Neuron (in vitro differentiated cells): ENCODE measurements at regions not wholly inside any gene's neighbourhood (a gene's known extent, or its start where the extent isn't known, plus 50 kb on each side); places are given as distances from the start of the nearest gene placed in this dataset.
"Not testable (repeated sequence)": the region's sequence is repeated elsewhere in the genome, so short reads cannot be mapped to it uniquely, and the experiment has no call there.

ENCODE experiments used
- H2AFZ ChIP-seq: one replicate; pipeline ENCODE4 v1.6.1; 2013; ENCODE audit warnings: low read depth, mild to moderate bottlenecking, inconsistent platforms, low read length, moderate library complexity
- H3K27me3 ChIP-seq: one replicate; pipeline ENCODE4 v1.6.1; 2013; ENCODE audit warnings: low read length; ENCODE audit not compliant: insufficient read depth
- H3K36me3 ChIP-seq: one replicate; pipeline ENCODE4 v1.6.1; 2013; ENCODE audit warnings: low read length; ENCODE audit not compliant: insufficient read depth
- H3K4me1 ChIP-seq: one replicate; pipeline ENCODE4 v1.6.1; 2013; ENCODE audit warnings: low read length; ENCODE audit not compliant: insufficient read depth
- H3K4me3 ChIP-seq: 2 replicates; pipeline ENCODE4 v1.5.1; 2013; ENCODE audit warnings: mild to moderate bottlenecking, low read length, moderate library complexity
- H3K9me3 ChIP-seq: one replicate; pipeline ENCODE4 v1.6.1; 2013; ENCODE audit warnings: low read length

GRCh38 chr18:10140461-10141282 is 226.9 kb downstream of the VAPA start:
- Histone ChIP-seq H3K36me3 (no peaks in the 10 kb centered on the region), H2AFZ (no peak overlapping the region), H3K4me1 (peaks cover 34% of the 10 kb centered on the region), H3K27me3 (no peaks in the 10 kb centered on the region), H3K4me3 (no peak overlapping the region), H3K9me3 (no peaks in the 10 kb centered on the region)

DNA sequence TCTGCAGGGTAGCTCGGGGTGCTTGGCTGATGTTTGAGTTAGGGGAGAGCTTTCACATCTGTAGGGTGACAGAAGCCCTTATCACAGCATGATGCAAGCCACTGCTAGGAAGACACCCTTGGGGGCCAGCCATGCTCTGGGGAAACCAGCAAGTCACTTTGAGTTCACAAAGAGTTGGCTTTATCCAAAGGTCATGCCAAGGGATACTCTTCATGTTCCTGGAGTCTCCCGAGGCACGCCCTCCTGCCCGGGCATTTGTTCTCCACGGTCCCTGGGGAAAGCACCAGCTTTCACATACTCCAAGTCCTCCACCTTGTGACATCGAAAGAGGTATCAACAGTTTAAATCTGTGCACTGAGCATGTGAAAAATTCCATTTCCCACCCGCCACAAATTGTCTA is 227.7 kb downstream of the VAPA start:
- Histone ChIP-seq H3K9me3 (no peaks in the 10 kb centered on the region), H3K36me3 (no peaks in the 10 kb centered on the region), H3K4me3 (no peak overlapping the region), H2AFZ (no peak overlapping the region), H3K27me3 (no peaks in the 10 kb centered on the region), H3K4me1 (peaks cover 34% of the 10 kb centered on the region)

DNA sequence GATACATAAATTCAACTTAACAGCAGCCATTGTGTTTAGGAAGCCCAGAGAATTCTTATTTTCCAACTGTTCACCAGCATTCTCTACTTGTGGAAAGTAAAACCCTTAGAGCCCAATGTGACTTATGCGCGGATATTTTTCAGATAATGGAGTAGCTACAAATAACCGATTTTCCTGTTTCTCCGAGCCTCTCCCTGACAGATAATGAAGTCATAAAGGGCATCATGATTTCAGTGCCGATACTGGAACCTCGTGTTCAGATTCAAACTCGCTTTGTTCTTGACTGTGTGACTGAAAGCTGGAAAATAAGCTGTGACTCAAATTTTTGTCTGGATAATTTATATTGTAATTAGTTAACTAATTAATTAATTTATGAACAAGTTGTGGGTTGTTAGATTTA is 228.2 kb downstream of the VAPA start:
- H3K4me3 ChIP-seq: no peak overlapping the region
- peaks cover 34% of the 10 kb centered on the region for H3K4me1 ChIP-seq
- no peaks in the 10 kb centered on the region for H3K36me3 ChIP-seq
- no peaks in the 10 kb centered on the region for H3K9me3 ChIP-seq
- H2AFZ ChIP-seq: no peak overlapping the region
- H3K27me3 ChIP-seq: no peaks in the 10 kb centered on the region

GRCh38 chr18:10142496-10143160 is 228.8 kb downstream of the VAPA start:
- Histone ChIP-seq H3K4me3 (no peak overlapping the region), H3K27me3 (no peaks in the 10 kb centered on the region), H3K4me1 (peaks cover 34% of the 10 kb centered on the region), H2AFZ (no peak overlapping the region), H3K9me3 (no peaks in the 10 kb centered on the region), H3K36me3 (no peaks in the 10 kb centered on the region)

DNA sequence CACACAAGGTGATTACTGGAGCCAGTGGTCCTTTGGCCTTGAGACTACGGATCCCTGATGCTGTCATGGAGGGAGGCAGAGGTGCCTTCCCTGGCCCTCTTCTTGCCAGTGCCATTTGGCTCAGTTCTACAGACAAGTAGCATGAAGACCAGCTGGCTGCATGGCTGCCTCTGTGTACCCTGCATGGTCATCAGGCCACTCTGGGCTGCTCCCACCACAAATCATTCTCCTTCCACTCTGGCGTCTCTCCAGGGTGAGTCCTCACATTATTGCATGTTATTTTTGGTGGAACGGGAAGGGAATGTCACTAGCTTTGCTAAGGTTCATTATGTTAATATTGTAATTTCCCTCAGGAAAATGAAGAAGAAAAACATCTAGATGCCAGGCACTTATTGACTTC is 229.8 kb downstream of the VAPA start:
- Histone ChIP-seq H3K9me3 (no peaks in the 10 kb centered on the region), H3K4me1 (peaks cover 34% of the 10 kb centered on the region), H3K27me3 (no peaks in the 10 kb centered on the region), H3K36me3 (no peaks in the 10 kb centered on the region), H2AFZ (no peak overlapping the region), H3K4me3 (no peak overlapping the region)

GRCh38 chr18:10145546-10145945 is 231.7 kb downstream of the VAPA start:
- Histone ChIP-seq H3K4me1 (peaks cover 23% of the 10 kb centered on the region), H3K36me3 (no peaks in the 10 kb centered on the region), H2AFZ (no peak overlapping the region), H3K4me3 (no peak overlapping the region), H3K27me3 (no peaks in the 10 kb centered on the region), H3K9me3 (peaks cover 2% of the 10 kb centered on the region)

DNA sequence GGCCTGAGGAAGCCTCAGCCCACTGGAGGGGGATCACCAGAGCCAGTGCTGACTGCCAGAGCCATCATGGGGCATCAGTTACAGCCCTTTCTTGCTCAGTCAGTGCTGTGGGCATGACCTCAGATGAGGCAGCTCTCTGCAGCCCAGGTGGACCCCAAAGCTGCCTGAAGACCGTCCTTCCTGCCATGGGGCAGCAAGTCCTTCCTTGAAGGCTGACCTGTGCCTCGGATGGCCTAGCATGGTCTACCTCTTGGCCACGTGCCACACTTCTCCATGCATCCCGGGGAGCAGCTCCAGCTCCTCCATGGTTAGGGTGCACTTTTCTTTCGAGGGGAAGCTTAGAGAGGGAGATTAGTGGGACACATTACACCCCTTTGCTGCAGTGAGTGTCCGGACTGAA is 233.4 kb downstream of the VAPA start:
- H3K9me3 ChIP-seq: peaks cover 3% of the 10 kb centered on the region
- no peak overlapping the region for H3K4me3 ChIP-seq
- no peak overlapping the region for H2AFZ ChIP-seq
- peaks cover 8% of the 10 kb centered on the region for H3K4me1 ChIP-seq
- H3K36me3 ChIP-seq: no peaks in the 10 kb centered on the region
- no peaks in the 10 kb centered on the region for H3K27me3 ChIP-seq

- H2AFZ ChIP-seq: no peak overlapping the region
- no peak overlapping the region for H3K4me3 ChIP-seq
- H3K9me3 ChIP-seq: peaks cover 3% of the 10 kb centered on the region
- H3K27me3 ChIP-seq: no peaks in the 10 kb centered on the region
- peaks cover 4% of the 10 kb centered on the region for H3K4me1 ChIP-seq
- H3K36me3 ChIP-seq: no peaks in the 10 kb centered on the region
Observed at GRCh38 chr18:10147752-10148151, 233.9 kb downstream of the VAPA start.

- peaks cover 3% of the 10 kb centered on the region for H3K9me3 ChIP-seq
- peaks cover 4% of the 10 kb centered on the region for H3K4me1 ChIP-seq
- H2AFZ ChIP-seq: no peak overlapping the region
- H3K36me3 ChIP-seq: no peaks in the 10 kb centered on the region
- H3K4me3 ChIP-seq: no peak overlapping the region
- H3K27me3 ChIP-seq: no peaks in the 10 kb centered on the region
Observed at GRCh38 chr18:10148189-10148929, 234.5 kb downstream of the VAPA start.

DNA sequence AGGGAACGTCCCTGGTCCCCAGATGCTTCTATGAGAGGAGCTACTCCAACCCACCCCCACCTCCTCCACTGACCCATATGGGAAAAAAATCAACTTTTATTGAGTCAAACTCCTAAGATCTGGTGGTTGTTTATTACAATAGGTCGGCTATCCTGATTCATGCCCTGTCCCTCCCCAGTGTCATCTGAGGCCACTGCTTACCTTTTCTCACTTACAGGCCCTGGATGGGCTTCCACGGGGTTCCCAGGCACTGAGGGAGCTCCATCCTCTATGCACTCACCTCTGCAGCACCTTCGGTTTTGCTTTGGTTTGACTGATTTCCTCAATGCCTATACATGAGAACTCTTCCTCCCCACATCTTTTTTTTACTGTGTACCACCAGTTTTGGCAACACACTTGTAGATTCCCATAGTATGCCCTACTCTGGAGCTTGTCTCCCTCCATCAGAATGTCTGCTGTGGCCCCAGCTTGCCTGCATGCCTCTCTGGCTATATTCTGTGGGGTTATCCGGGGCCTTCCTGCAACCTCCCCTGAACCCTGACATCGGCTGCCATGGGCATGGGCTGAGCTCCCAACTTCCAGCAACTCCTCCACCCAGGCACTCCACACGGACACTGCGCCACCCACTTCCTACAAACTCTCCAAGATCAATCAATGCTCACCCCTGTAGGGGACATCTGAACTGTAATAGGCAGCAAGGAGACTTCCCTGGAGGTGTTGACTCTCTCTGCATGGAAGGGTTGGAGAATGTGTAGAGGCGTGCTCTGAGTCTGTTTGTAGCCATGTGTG is 236.1 kb downstream of the VAPA start:
- no peaks in the 10 kb centered on the region for H3K36me3 ChIP-seq
- H3K4me1 ChIP-seq: peaks cover 4% of the 10 kb centered on the region
- no peak overlapping the region for H3K4me3 ChIP-seq
- H2AFZ ChIP-seq: no peak overlapping the region
- no peaks in the 10 kb centered on the region for H3K27me3 ChIP-seq
- peaks cover 3% of the 10 kb centered on the region for H3K9me3 ChIP-seq

GRCh38 chr18:10150576-10150975 is 236.8 kb downstream of the VAPA start:
- H2AFZ ChIP-seq, H3K36me3 ChIP-seq, H3K4me3 ChIP-seq, H3K27me3 ChIP-seq, H3K4me1 ChIP-seq, H3K9me3 ChIP-seq: not testable (repeated sequence)

DNA sequence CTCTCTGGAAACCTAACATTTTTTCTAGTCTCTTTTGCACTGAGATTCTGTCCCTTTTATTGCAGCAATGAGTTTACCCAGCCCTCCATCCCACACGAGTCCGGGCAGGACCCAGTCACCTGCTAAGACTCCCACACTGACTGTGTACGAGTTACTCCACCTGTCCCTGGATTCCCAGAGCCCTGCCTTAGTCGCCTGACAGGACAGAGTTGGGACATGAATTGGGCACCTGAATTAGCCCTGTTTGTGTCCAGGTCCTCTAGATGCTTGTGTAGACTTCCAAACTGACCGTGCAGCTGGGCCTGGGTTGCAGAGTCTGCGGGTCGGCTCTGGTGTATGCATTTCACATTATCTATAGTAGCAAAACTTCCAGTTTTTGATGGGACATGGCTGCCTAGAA is 238.7 kb downstream of the VAPA start:
- Histone ChIP-seq H3K36me3 (no peaks in the 10 kb centered on the region), H3K9me3 (peaks cover 3% of the 10 kb centered on the region), H3K4me3 (no peak overlapping the region), H3K27me3 (no peaks in the 10 kb centered on the region), H3K4me1 (no peaks in the 10 kb centered on the region), H2AFZ (no peak overlapping the region)
